ENCODE measurements at regions not wholly inside any gene's neighbourhood (a gene's known extent, or its start where the extent isn't known, plus 50 kb on each side); places are given as distances from the start of the nearest gene placed in this dataset.

GRCh38 chr10:1980459-1980858 is 243.1 kb upstream of the ADARB2 start:
- DNase-seq, result no peak

GRCh38 chr10:1978584-1978983 is 241.3 kb upstream of the ADARB2 start:
- no peak for DNase-seq

GRCh38 chr10:1977461-1977860 is 240.1 kb upstream of the ADARB2 start:
- DNase-seq, result no peak

GRCh38 chr10:1972406-1972805 is 235.1 kb upstream of the ADARB2 start:
- DNase-seq, result no peak

GRCh38 chr10:1968257-1969033 is 231.1 kb upstream of the ADARB2 start:
- no peak for DNase-seq

- DNase-seq, result no peak
Measured at GRCh38 chr10:1966712-1967376, 229.5 kb upstream of the ADARB2 start.

GRCh38 chr10:1964476-1964875 is 227.2 kb upstream of the ADARB2 start:
- no peak for DNase-seq

- no peak for DNase-seq
Measured at GRCh38 chr10:1963341-1963740, 226.0 kb upstream of the ADARB2 start.

GRCh38 chr10:1961989-1962388 is 224.7 kb upstream of the ADARB2 start:
- no peak for DNase-seq

- no peak for DNase-seq
Measured at GRCh38 chr10:1960982-1961381, 223.7 kb upstream of the ADARB2 start.

GRCh38 chr10:1957057-1957456 is 219.7 kb upstream of the ADARB2 start:
- no peak for DNase-seq

GRCh38 chr10:1954300-1954699 is 217.0 kb upstream of the ADARB2 start:
- no peak for DNase-seq

- DNase-seq, result no peak
Measured at GRCh38 chr10:1952126-1953095, 215.1 kb upstream of the ADARB2 start.

- no peak for DNase-seq
Measured at GRCh38 chr10:1950803-1951495, 213.6 kb upstream of the ADARB2 start.

- DNase-seq, result no peak
Measured at GRCh38 chr10:1947464-1948003, 210.2 kb upstream of the ADARB2 start.

GRCh38 chr10:1944487-1944886 is 207.2 kb upstream of the ADARB2 start:
- no peak for DNase-seq

- DNase-seq, result no peak
Measured at GRCh38 chr10:1942478-1942877, 205.2 kb upstream of the ADARB2 start.

GRCh38 chr10:1939016-1939415 is 201.7 kb upstream of the ADARB2 start:
- no peak for DNase-seq

GRCh38 chr10:1938317-1938716 is 201.0 kb upstream of the ADARB2 start:
- DNase-seq, result no peak

- no peak for DNase-seq
Measured at GRCh38 chr10:1935912-1936311, 198.6 kb upstream of the ADARB2 start.

GRCh38 chr10:1933215-1933614 is 195.9 kb upstream of the ADARB2 start:
- no peak for DNase-seq

GRCh38 chr10:1932692-1933094 is 195.4 kb upstream of the ADARB2 start:
- no peak for DNase-seq
